GM23248 (cell line): ENCODE measurements at regions not wholly inside any gene's neighbourhood (a gene's known extent, or its start where the extent isn't known, plus 50 kb on each side); places are given as distances from the start of the nearest gene placed in this dataset.

Experiments
- DNase-seq: peaks from one replicate; pipeline ENCODE4 v3.0.0-alpha.2; 2015
- H2AFZ ChIP-seq: fragments of 200-600 bp; sonication (generic); 2 replicates; pipeline ENCODE4 v1.6.1; 2016; ENCODE audit warnings: antibody characterized with exemption
- H3F3A ChIP-seq: fragments of 200-600 bp; sonication (generic); 2 replicates; pipeline ENCODE4 v1.6.1; 2016; ENCODE audit warnings: mild to moderate bottlenecking, antibody characterized with exemption, mixed run types; ENCODE audit not compliant: insufficient read depth
- H3K27ac ChIP-seq: fragments of 200-600 bp; sonication (generic); 2 replicates; pipeline ENCODE4 v1.5.1; 2016; ENCODE audit warnings: mild to moderate bottlenecking
- H3K27me3 ChIP-seq: fragments of 200-600 bp; sonication (generic); replicated peaks from 2 replicates; pipeline ENCODE4 v1.6.1; 2016; ENCODE audit warnings: mild to moderate bottlenecking; ENCODE audit not compliant: insufficient read depth
- H3K36me3 ChIP-seq: fragments of 200-600 bp; sonication (generic); 2 replicates; pipeline ENCODE4 v1.6.1; 2016; ENCODE audit warnings: low read depth, mild to moderate bottlenecking
- H3K4me1 ChIP-seq: fragments of 200-600 bp; sonication (generic); 2 replicates; pipeline ENCODE4 v1.6.1; 2016; ENCODE audit warnings: mild to moderate bottlenecking; ENCODE audit not compliant: insufficient read depth
- H3K4me2 ChIP-seq: fragments of 200-600 bp; sonication (generic); one replicate; pipeline ENCODE4 v1.6.1; 2016; ENCODE audit warnings: mild to moderate bottlenecking; ENCODE audit not compliant: unreplicated experiment
- H3K4me3 ChIP-seq: fragments of 200-600 bp; sonication (generic); 2 replicates; pipeline ENCODE4 v1.5.1; 2016; ENCODE audit warnings: mild to moderate bottlenecking
- H3K79me2 ChIP-seq: fragments of 200-600 bp; sonication (generic); 2 replicates; pipeline ENCODE4 v1.6.1; 2016; ENCODE audit warnings: mild to moderate bottlenecking; ENCODE audit not compliant: insufficient read depth
- H3K9ac ChIP-seq: fragments of 200-600 bp; sonication (generic); 2 replicates; pipeline ENCODE4 v1.6.1; 2016; ENCODE audit warnings: mild to moderate bottlenecking
- H3K9me2 ChIP-seq: fragments of 200-600 bp; sonication (generic); 2 replicates; pipeline ENCODE4 v1.6.1; 2016; ENCODE audit warnings: mixed run types, mild to moderate bottlenecking, moderate library complexity; ENCODE audit not compliant: insufficient read depth
- H3K9me3 ChIP-seq: fragments of 200-600 bp; sonication (generic); one replicate; pipeline ENCODE4 v1.6.1; 2017; ENCODE audit warnings: low read depth
- H4K20me1 ChIP-seq: fragments of 200-600 bp; sonication (generic); 2 replicates; pipeline ENCODE4 v1.6.0; 2016; ENCODE audit not compliant: insufficient read depth
- EZH2 ChIP-seq: fragments of 200-600 bp; sonication (generic); IDR thresholded peaks from 2 replicates; pipeline ENCODE4 v1.6.1; 2018; ENCODE audit warnings: antibody characterized with exemption, mild to moderate bottlenecking; ENCODE audit not compliant: insufficient read depth, poor library complexity, severe bottlenecking
- EZH2phosphoT487 ChIP-seq: fragments of 200-600 bp; sonication (generic); IDR thresholded peaks from 2 replicates; pipeline ENCODE4 v1.6.1; 2018; ENCODE audit warnings: antibody characterized with exemption, moderate library complexity, mild to moderate bottlenecking, low read depth; ENCODE audit not compliant: insufficient read depth
- WGBS, 2 experiments: methylation state at CpG; one replicate each; pipeline ENCODE4 v1.1.6; 2015 to 2017; ENCODE audit warnings: low lambda C conversion rate in 2 of 2, low coverage in 1 of 2; ENCODE audit errors: missing lambda C conversion rate in 2 of 2; 5-methylcytosine and 5-hydroxymethylcytosine counted together
- in situ Hi-C: fragments of 300-500 bp; cut with MboI; formaldehyde crosslinking; loops from 2 replicates; pipeline ENCODE4 v1.15.0; 2020

GRCh38 chrY:8656101-8656500, 681.2 kb upstream of the TSPY4 start:
- H3K79me2 ChIP-seq: no peaks in the 10 kb centered on the region
- H3K36me3 ChIP-seq: no peaks in the 10 kb centered on the region

GRCh38 chrY:8656515-8656914, 680.7 kb upstream of the TSPY4 start:
- Histone ChIP-seq H3F3A (no peaks in the 10 kb centered on the region), H2AFZ (no peak overlapping the region), H3K79me2 (no peaks in the 10 kb centered on the region), H3K27ac (no peak overlapping the region), H3K9ac (no peak overlapping the region), H3K9me3 (no peaks in the 10 kb centered on the region), H3K9me2 (no peaks in the 10 kb centered on the region), H3K4me2 (no peak overlapping the region), H3K27me3 (no peaks in the 10 kb centered on the region), H3K4me1 (no peaks in the 10 kb centered on the region), H3K4me3 (no peak overlapping the region), H3K36me3 (no peaks in the 10 kb centered on the region), H4K20me1 (no peaks in the 10 kb centered on the region)
- WGBS, 2 experiments: 14 to 23% methylated on average over 5 of the region's 5 CpGs
- peak; percentile 19 for DNase-seq
- TF ChIP-seq EZH2phosphoT487 (no peak), EZH2 (no peak)
- in situ Hi-C loops: no loop called here

More at GRCh38 chrY:8656101-8656500, 681.2 kb upstream of the TSPY4 start:
- Histone ChIP-seq H3K9ac (no peak overlapping the region), H3K4me1 (no peaks in the 10 kb centered on the region), H4K20me1 (no peaks in the 10 kb centered on the region), H3K27ac (no peak overlapping the region), H2AFZ (no peak overlapping the region), H3K9me2 (no peaks in the 10 kb centered on the region), H3K27me3 (no peaks in the 10 kb centered on the region), H3K9me3 (no peaks in the 10 kb centered on the region), H3K4me2 (no peak overlapping the region), H3F3A (no peaks in the 10 kb centered on the region), H3K4me3 (no peak overlapping the region)
- TF ChIP-seq EZH2phosphoT487: no peak
- no peak for TF ChIP-seq EZH2
- peak; percentile 10 for DNase-seq
- in situ Hi-C loops: no loop called here

- Histone ChIP-seq H2AFZ (no peak overlapping the region), H3F3A (no peaks in the 10 kb centered on the region), H3K4me2 (no peak overlapping the region), H3K79me2 (no peaks in the 10 kb centered on the region), H3K4me3 (no peak overlapping the region), H3K36me3 (no peaks in the 10 kb centered on the region), H3K9me2 (no peaks in the 10 kb centered on the region), H3K27ac (no peak overlapping the region), H4K20me1 (no peaks in the 10 kb centered on the region), H3K9ac (no peak overlapping the region), H3K9me3 (no peaks in the 10 kb centered on the region), H3K4me1 (no peaks in the 10 kb centered on the region), H3K27me3 (no peaks in the 10 kb centered on the region)
- TF ChIP-seq EZH2phosphoT487: no peak
- TF ChIP-seq EZH2: no peak
- no peak for DNase-seq
- 72 to 80% methylated on average over 5 to 6 of the region's 6 CpGs for WGBS, 2 experiments
- in situ Hi-C loops: no loop called here
Measured at GRCh38 chrY:8659721-8660120, 677.5 kb upstream of the TSPY4 start.

- Histone ChIP-seq H3F3A (no peaks in the 10 kb centered on the region), H3K9me3 (no peaks in the 10 kb centered on the region), H3K27ac (no peak overlapping the region), H3K36me3 (no peaks in the 10 kb centered on the region), H3K27me3 (no peaks in the 10 kb centered on the region), H3K4me1 (no peaks in the 10 kb centered on the region), H3K79me2 (no peaks in the 10 kb centered on the region), H2AFZ (no peak overlapping the region), H3K4me2 (no peak overlapping the region), H3K4me3 (no peak overlapping the region), H3K9me2 (no peaks in the 10 kb centered on the region), H3K9ac (no peak overlapping the region), H4K20me1 (no peaks in the 10 kb centered on the region)
- in situ Hi-C loops: no loop called here
- 51 to 54% methylated on average over 14 of the region's 14 CpGs for WGBS, 2 experiments
- TF ChIP-seq EZH2 (no peak), EZH2phosphoT487 (no peak)
- no peak for DNase-seq
Measured at GRCh38 chrY:8673896-8674295, 663.4 kb upstream of the TSPY4 start.

- no peaks in the 10 kb centered on the region for H3F3A ChIP-seq
- no peak overlapping the region for H3K4me3 ChIP-seq
- H2AFZ ChIP-seq: no peak overlapping the region
- H4K20me1 ChIP-seq: no peaks in the 10 kb centered on the region
- H3K27ac ChIP-seq: no peak overlapping the region
- 4 to 18% methylated on average over 5 of the region's 5 CpGs for WGBS, 2 experiments
- H3K4me2 ChIP-seq: no peak overlapping the region
- H3K4me1 ChIP-seq: no peaks in the 10 kb centered on the region
- no peaks in the 10 kb centered on the region for H3K27me3 ChIP-seq
- in situ Hi-C loops: no loop called here
- H3K79me2 ChIP-seq: no peaks in the 10 kb centered on the region
- no peaks in the 10 kb centered on the region for H3K9me2 ChIP-seq
- no peaks in the 10 kb centered on the region for H3K36me3 ChIP-seq
- no peak for TF ChIP-seq EZH2
- no peak for TF ChIP-seq EZH2phosphoT487
- no peak overlapping the region for H3K9ac ChIP-seq
- H3K9me3 ChIP-seq: no peaks in the 10 kb centered on the region
- peak; percentile 23 for DNase-seq
Measured at GRCh38 chrY:8677336-8677935, 659.8 kb upstream of the TSPY4 start.
